ENCODE measurements at regions not wholly inside any gene's neighbourhood (a gene's known extent, or its start where the extent isn't known, plus 50 kb on each side); places are given as distances from the start of the nearest gene placed in this dataset.

- Histone ChIP-seq H3F3A (ENCODE audit: control insufficient read depth, insufficient read depth) (no peaks in the 10 kb centered on the region), H3K9me2 (replicated peaks; ENCODE audit: control insufficient read depth, low read length) (no peaks in the 10 kb centered on the region), H4K20me1 (ENCODE audit: control insufficient read depth, insufficient read depth, low read depth, low read length) (no peaks in the 10 kb centered on the region), H3K27ac (ENCODE audit: low read depth, low read length) (no peak overlapping the region), H3K9me3 (ENCODE audit: control insufficient read depth, insufficient read depth, low read length) (no peaks in the 10 kb centered on the region), H3K27me3 (ENCODE audit: control insufficient read depth, low read length) (no peaks in the 10 kb centered on the region), H3K36me3 (ENCODE audit: control insufficient read depth, low read length) (no peaks in the 10 kb centered on the region), H3K4me3 (ENCODE audit: low read length) (no peak overlapping the region), H3K4me2 (ENCODE audit: low read length) (no peak overlapping the region), H3K79me2 (ENCODE audit: control insufficient read depth, low read length) (no peaks in the 10 kb centered on the region), H3K4me1 (ENCODE audit: control insufficient read depth, low read length) (no peaks in the 10 kb centered on the region)
- TF ChIP-seq EZH2phosphoT487 (IDR thresholded peaks at IDR 0.05; ENCODE audit: borderline replicate concordance, low read length) = no peak
These were observed 616.3 kb upstream of the CDH8 start for GRCh38 chr16:62652441-62653120.

- H4K20me1 ChIP-seq (ENCODE audit: control insufficient read depth, insufficient read depth, low read depth, low read length) = no peaks in the 10 kb centered on the region
- no peak for TF ChIP-seq EZH2phosphoT487 (IDR thresholded peaks at IDR 0.05; ENCODE audit: borderline replicate concordance, low read length)
- TF ChIP-seq CTCF (IDR thresholded peaks at IDR 0.05; ENCODE audit: low read depth, low read length, poor library complexity, severe bottlenecking) = no peak
- no peaks in the 10 kb centered on the region for H3K27me3 ChIP-seq (ENCODE audit: control insufficient read depth, low read length)
- H3K79me2 ChIP-seq (ENCODE audit: control insufficient read depth, low read length) = no peaks in the 10 kb centered on the region
- no peak overlapping the region for H3K4me3 ChIP-seq (ENCODE audit: low read length)
- H3K36me3 ChIP-seq (ENCODE audit: control insufficient read depth, low read length) = no peaks in the 10 kb centered on the region
- H3K4me2 ChIP-seq (ENCODE audit: low read length) = no peak overlapping the region
- H3K27ac ChIP-seq (ENCODE audit: low read depth, low read length) = no peak overlapping the region
- H3K9me2 ChIP-seq (replicated peaks; ENCODE audit: control insufficient read depth, low read length) = no peaks in the 10 kb centered on the region
- H3K9me3 ChIP-seq (ENCODE audit: control insufficient read depth, insufficient read depth, low read length) = peaks cover 7% of the 10 kb centered on the region; the same call in 1 of the 2 replicates
- no peaks in the 10 kb centered on the region for H3K4me1 ChIP-seq (ENCODE audit: control insufficient read depth, low read length)
- no peaks in the 10 kb centered on the region for H3F3A ChIP-seq (ENCODE audit: control insufficient read depth, insufficient read depth)
These were observed 612.0 kb upstream of the CDH8 start for GRCh38 chr16:62648256-62648655.

DNA sequence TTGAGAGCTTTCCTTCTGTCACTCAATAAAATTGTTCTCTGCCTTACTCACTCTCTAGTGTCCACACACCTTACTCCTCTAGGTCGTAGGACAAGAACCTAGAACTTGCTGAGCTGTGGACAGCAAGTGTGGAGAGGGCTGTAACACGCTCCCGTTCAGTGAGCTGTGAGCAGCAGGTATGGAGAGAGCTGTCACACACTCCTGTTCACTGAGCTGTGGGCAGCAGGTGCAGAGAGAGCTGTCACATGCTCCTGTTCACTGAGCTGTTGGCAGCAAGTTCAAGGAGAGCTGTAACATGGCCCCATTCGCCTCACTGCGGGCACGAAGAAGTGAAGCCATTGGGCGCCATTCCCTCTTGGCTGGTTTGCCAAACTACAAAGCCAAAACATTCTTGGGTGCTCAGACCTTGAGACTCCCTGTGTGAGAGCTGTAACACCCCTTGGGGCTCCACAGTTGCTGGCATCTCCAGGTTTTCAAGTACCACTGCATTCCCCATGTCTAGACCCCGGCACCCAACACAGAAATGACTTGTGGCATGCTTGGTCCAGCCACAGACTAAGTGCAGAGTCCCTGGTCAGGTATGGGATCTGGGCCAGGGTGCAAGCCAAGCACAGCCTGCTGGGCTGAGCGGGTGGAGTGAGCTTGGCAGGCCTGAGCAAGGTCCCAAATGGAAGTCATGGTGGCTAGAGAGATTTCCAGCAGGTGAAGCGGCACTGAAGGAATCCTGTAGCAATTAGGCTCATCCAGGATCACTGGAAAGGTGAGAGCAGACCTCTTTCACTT lies 608.0 kb upstream of the CDH8 start:
- no peak overlapping the region for H3K27ac ChIP-seq (ENCODE audit: low read depth, low read length)
- H4K20me1 ChIP-seq (ENCODE audit: control insufficient read depth, insufficient read depth, low read depth, low read length) = no peaks in the 10 kb centered on the region
- TF ChIP-seq EZH2phosphoT487 (IDR thresholded peaks at IDR 0.05; ENCODE audit: borderline replicate concordance, low read length) (no peak), CTCF (IDR thresholded peaks at IDR 0.05; ENCODE audit: low read depth, low read length, poor library complexity, severe bottlenecking) (no peak)
- H3K9me3 ChIP-seq (ENCODE audit: control insufficient read depth, insufficient read depth, low read length) = peaks cover 7% of the 10 kb centered on the region; the same call in 1 of the 2 replicates
- H3K36me3 ChIP-seq (ENCODE audit: control insufficient read depth, low read length) = no peaks in the 10 kb centered on the region
- no peaks in the 10 kb centered on the region for H3K4me1 ChIP-seq (ENCODE audit: control insufficient read depth, low read length)
- no peaks in the 10 kb centered on the region for H3K79me2 ChIP-seq (ENCODE audit: control insufficient read depth, low read length)
- no peaks in the 10 kb centered on the region for H3F3A ChIP-seq (ENCODE audit: control insufficient read depth, insufficient read depth)
- H3K4me3 ChIP-seq (ENCODE audit: low read length) = no peak overlapping the region
- no peaks in the 10 kb centered on the region for H3K9me2 ChIP-seq (replicated peaks; ENCODE audit: control insufficient read depth, low read length)
- no peaks in the 10 kb centered on the region for H3K27me3 ChIP-seq (ENCODE audit: control insufficient read depth, low read length)
- H3K4me2 ChIP-seq (ENCODE audit: low read length) = no peak overlapping the region

DNA sequence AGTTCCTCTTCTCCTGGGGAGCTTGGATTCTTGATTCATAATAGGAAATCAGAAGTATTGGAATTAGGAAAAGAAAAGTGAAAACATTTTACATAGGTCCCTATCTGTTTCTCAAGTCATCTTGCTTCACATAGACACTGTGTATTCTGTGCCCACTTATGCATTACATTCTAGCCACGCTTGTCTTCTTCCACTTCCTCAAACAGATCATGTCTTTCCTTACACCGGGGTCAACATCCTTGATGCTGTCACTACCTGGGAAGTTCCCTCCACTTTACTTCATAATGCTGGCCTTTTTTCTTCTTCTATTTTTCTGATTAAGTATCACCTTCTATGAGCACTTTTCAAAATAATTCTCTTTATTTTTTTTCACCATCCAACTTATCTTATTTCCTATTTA lies 606.4 kb upstream of the CDH8 start:
- no peaks in the 10 kb centered on the region for H3K9me2 ChIP-seq (replicated peaks; ENCODE audit: control insufficient read depth, low read length)
- no peaks in the 10 kb centered on the region for H3K4me1 ChIP-seq (ENCODE audit: control insufficient read depth, low read length)
- no peak overlapping the region for H3K4me2 ChIP-seq (ENCODE audit: low read length)
- H3K27ac ChIP-seq (ENCODE audit: low read depth, low read length) = no peak overlapping the region
- no peaks in the 10 kb centered on the region for H3K79me2 ChIP-seq (ENCODE audit: control insufficient read depth, low read length)
- no peaks in the 10 kb centered on the region for H4K20me1 ChIP-seq (ENCODE audit: control insufficient read depth, insufficient read depth, low read depth, low read length)
- H3F3A ChIP-seq (ENCODE audit: control insufficient read depth, insufficient read depth) = no peaks in the 10 kb centered on the region
- no peaks in the 10 kb centered on the region for H3K27me3 ChIP-seq (ENCODE audit: control insufficient read depth, low read length)
- H3K9me3 ChIP-seq (ENCODE audit: control insufficient read depth, insufficient read depth, low read length) = peaks cover 7% of the 10 kb centered on the region; the same call in 1 of the 2 replicates
- TF ChIP-seq CTCF (IDR thresholded peaks at IDR 0.05; ENCODE audit: low read depth, low read length, poor library complexity, severe bottlenecking) = no peak
- no peak for TF ChIP-seq EZH2phosphoT487 (IDR thresholded peaks at IDR 0.05; ENCODE audit: borderline replicate concordance, low read length)
- H3K4me3 ChIP-seq (ENCODE audit: low read length) = no peak overlapping the region
- no peaks in the 10 kb centered on the region for H3K36me3 ChIP-seq (ENCODE audit: control insufficient read depth, low read length)

Measured in DOHH2 (cell line).